Neural cell (in vitro differentiated cells): ENCODE measurements at regions not wholly inside any gene's neighbourhood (a gene's known extent, or its start where the extent isn't known, plus 50 kb on each side); places are given as distances from the start of the nearest gene placed in this dataset.

ENCODE experiments used
- CTCF ChIP-seq: fragments of 450-650 bp; IDR thresholded peaks from 2 replicates; pipeline ENCODE4 v1.5.1; 2014; ENCODE audit warnings: antibody characterized with exemption, mild to moderate bottlenecking, moderate library complexity; ENCODE audit not compliant: poor library complexity, severe bottlenecking
- EP300 ChIP-seq: fragments of 450-650 bp; conservative IDR thresholded peaks from 2 replicates; pipeline ENCODE4 v1.6.1; 2014; ENCODE audit warnings: antibody characterized with exemption, mild to moderate bottlenecking, moderate library complexity; ENCODE audit not compliant: poor library complexity, severe bottlenecking
- MXI1 ChIP-seq: fragments of 450-650 bp; conservative IDR thresholded peaks from 2 replicates; pipeline ENCODE4 v1.6.1; 2014; ENCODE audit warnings: antibody characterized with exemption, mild to moderate bottlenecking; ENCODE audit not compliant: poor library complexity, severe bottlenecking
- POLR2AphosphoS5 ChIP-seq: IDR thresholded peaks from 2 replicates; pipeline ENCODE4 v1.6.1; 2012
- REST ChIP-seq: IDR thresholded peaks from 2 replicates; pipeline ENCODE4 v1.6.1; 2012; ENCODE audit warnings: borderline replicate concordance
- SMC3 ChIP-seq: fragments of 450-650 bp; conservative IDR thresholded peaks from 2 replicates; pipeline ENCODE4 v1.6.1; 2014; ENCODE audit warnings: antibody characterized with exemption, mild to moderate bottlenecking, moderate library complexity; ENCODE audit not compliant: poor library complexity

GRCh38 chr2:132366421-132367180, 50.0 kb upstream of the GPR39 start:
- TF ChIP-seq REST, result no peak
- TF ChIP-seq CTCF, result no peak
- no peak for TF ChIP-seq SMC3
- no peak for TF ChIP-seq POLR2AphosphoS5
- TF ChIP-seq EP300, result no peak
- TF ChIP-seq MXI1, result no peak
